HCT116 (cell line): ENCODE measurements at regions not wholly inside any gene's neighbourhood (a gene's known extent, or its start where the extent isn't known, plus 50 kb on each side); places are given as distances from the start of the nearest gene placed in this dataset.

Source experiments
- ATAC-seq: fragments of 200-7000 bp; cut with Tn5 transposase; 2 replicates; pipeline ENCODE4 v1.9.1; 2020; ENCODE audit warnings: mild to moderate bottlenecking, moderate library complexity
- BruUV-seq: library from RNA; stranded (reverse); fragments of 400-500 nt; replicated peaks from 2 replicates; lab custom pipeline; 2021; lab: Mats Ljungman, UMichigan
- CTCF ChIA-PET: fragments of 300-600 bp; sonication (Branson Sonifier 250); formaldehyde crosslinking; loops from one replicate; lab custom pipeline; 2021; ENCODE audit warnings: antibody characterized with exemption; lab: Charles Lee
- POLR2A ChIA-PET: fragments of 300-600, 350-600 bp; sonication (Branson Sonifier 250); formaldehyde crosslinking; loops from one replicate; lab custom pipeline; 2021; ENCODE audit warnings: antibody characterized with exemption; lab: Charles Lee
- RAD21 ChIA-PET, 2 experiments: fragments of 300-600 bp; sonication (Branson Sonifier 250); formaldehyde crosslinking; loops; one replicate each; lab custom pipeline; 2023; ENCODE audit warnings: low total read pairs in 2 of 2; ENCODE audit not compliant: uncharacterized antibody in 2 of 2, unreplicated experiment in 2 of 2, low non-redundant PET in 1 of 2; lab: Charles Lee
- DNase-seq: peaks from one replicate; pipeline ENCODE4 v3.0.0-alpha.2; 2010; ENCODE audit warnings: low read depth, low spot score
- H2AFZ ChIP-seq: fragments of 200-600 bp; shearing (Covaris generic), sonication (generic); 2 replicates; pipeline ENCODE4 v1.6.1; 2017; ENCODE audit warnings: low read depth, mixed run types, mixed read lengths, antibody characterized with exemption, low read length; ENCODE audit not compliant: poor library complexity, severe bottlenecking
- H3K27ac ChIP-seq: 2 replicates; pipeline ENCODE4 v1.5.1; 2012; ENCODE audit warnings: low read depth, low read length
- H3K27me3 ChIP-seq: fragments of 200-600 bp; sonication (generic); 2 replicates; pipeline ENCODE4 v1.6.1; 2016; ENCODE audit warnings: mixed run types, low read length, mixed read lengths; ENCODE audit not compliant: insufficient read depth
- H3K36me3 ChIP-seq, 2 experiments: fragments of 200-500 bp in 1 of 2; fragments of 200-600 bp in 1 of 2; sonication (Bioruptor generic) in 1 of 2; sonication (generic) in 1 of 2; 2 replicates each; pipeline versions ENCODE4 v1.5.1 to v1.6.1; 2014 to 2016; ENCODE audit warnings: low read length in 2 of 2, inconsistent platforms in 1 of 2, mixed read lengths in 1 of 2, mixed run types in 1 of 2; ENCODE audit not compliant: insufficient read depth in 2 of 2, control insufficient read depth in 1 of 2
- H3K4me1 ChIP-seq, 2 experiments: fragments of 200-600 bp in 1 of 2; sonication (generic) in 1 of 2; 2 replicates each; pipeline versions ENCODE4 v1.5.1 to v1.6.1; 2012 to 2017; ENCODE audit warnings: low read length in 2 of 2, inconsistent platforms in 1 of 2, mild to moderate bottlenecking in 1 of 2, mixed read lengths in 1 of 2, mixed run types in 1 of 2, moderate library complexity in 1 of 2; ENCODE audit not compliant: insufficient read depth in 2 of 2, control insufficient read depth in 1 of 2
- H3K4me2 ChIP-seq: fragments of 200-600 bp; sonication (generic); 2 replicates; pipeline ENCODE4 v1.6.1; 2017; ENCODE audit warnings: mixed run types, low read length, mixed read lengths
- H3K4me3 ChIP-seq, 2 experiments: fragments of 200-600 bp in 1 of 2; sonication (generic) in 1 of 2; replicated peaks in 1 of 2; 2 replicates each; pipeline ENCODE4 v1.5.1; 2011 to 2016; ENCODE audit warnings: low read length in 2 of 2, control low read depth in 1 of 2, low read depth in 1 of 2, mild to moderate bottlenecking in 1 of 2, mixed read lengths in 1 of 2, mixed run types in 1 of 2
- H3K79me2 ChIP-seq: fragments of 200-600 bp; sonication (generic); 2 replicates; pipeline ENCODE4 v1.6.1; 2017; ENCODE audit warnings: mild to moderate bottlenecking, mixed run types, low read length, moderate library complexity, mixed read lengths; ENCODE audit not compliant: insufficient read depth
- H3K9ac ChIP-seq: fragments of 200-600 bp; sonication (generic); 2 replicates; pipeline ENCODE4 v1.6.1; 2016; ENCODE audit warnings: low read length, mixed read lengths
- H3K9me2 ChIP-seq: fragments of 200-600 bp; sonication (generic), shearing (Covaris generic); 2 replicates; pipeline ENCODE4 v1.6.1; 2017; ENCODE audit warnings: mixed run types, mild to moderate bottlenecking, moderate library complexity; ENCODE audit not compliant: insufficient read depth
- H3K9me3 ChIP-seq, 2 experiments: fragments of 200-500 bp in 1 of 2; fragments of 200-600 bp in 1 of 2; sonication (Bioruptor generic) in 1 of 2; sonication (generic) in 1 of 2; 2 replicates each; pipeline ENCODE4 v1.6.1; 2014 to 2017; ENCODE audit warnings: low read length in 2 of 2, mixed read lengths in 2 of 2, inconsistent platforms in 1 of 2, low read depth in 1 of 2, mild to moderate bottlenecking in 1 of 2, mixed run types in 1 of 2, moderate library complexity in 1 of 2; ENCODE audit not compliant: control insufficient read depth in 1 of 2, insufficient read depth in 1 of 2
- H4K20me1 ChIP-seq: fragments of 200-600 bp; sonication (generic), shearing (Covaris generic); 2 replicates; pipeline ENCODE4 v1.6.1; 2017; ENCODE audit warnings: mixed run types, mild to moderate bottlenecking, moderate library complexity; ENCODE audit not compliant: insufficient read depth
- ATF3 ChIP-seq: IDR thresholded peaks from 2 replicates; pipeline ENCODE4 v1.6.1; 2012
- CBX3 ChIP-seq: IDR thresholded peaks from 2 replicates; pipeline ENCODE4 v1.6.1; 2012; ENCODE audit warnings: low read depth
- ELF1 ChIP-seq: IDR thresholded peaks from 2 replicates; pipeline ENCODE4 v1.6.1; 2012; ENCODE audit warnings: low read depth, borderline replicate concordance
- EZH2 ChIP-seq: fragments of 200-600 bp; sonication (generic); IDR thresholded peaks from 2 replicates; pipeline ENCODE4 v1.6.1; 2017; ENCODE audit warnings: antibody characterized with exemption, mixed run types
- JUND ChIP-seq: IDR thresholded peaks from 2 replicates; pipeline ENCODE4 v1.6.1; 2012
- REST ChIP-seq: IDR thresholded peaks from 2 replicates; pipeline ENCODE4 v1.6.1; 2012; ENCODE audit warnings: low read depth
- SIN3A ChIP-seq: IDR thresholded peaks from 2 replicates; pipeline ENCODE4 v1.6.1; 2012; ENCODE audit warnings: low read depth
- SRF ChIP-seq: IDR thresholded peaks from 2 replicates; pipeline ENCODE4 v1.6.1; 2012; ENCODE audit warnings: low read depth
- TCF7L2 ChIP-seq: IDR thresholded peaks from 2 replicates; pipeline ENCODE4 v1.7.0; 2011; ENCODE audit warnings: borderline replicate concordance, inconsistent platforms; ENCODE audit not compliant: insufficient read depth, insufficient read length; ENCODE audit errors: extremely low read depth
- ZNF274 ChIP-seq: fragments of 200-500 bp; sonication (Bioruptor generic); IDR thresholded peaks from 2 replicates; pipeline ENCODE4 v1.6.1; 2014; ENCODE audit warnings: mild to moderate bottlenecking, low read depth, low read length, inconsistent platforms
- intact Hi-C: fragments of 100-400 bp; cut with micrococcal nuclease; formaldehyde crosslinking; loops from 2 replicates; pipeline ENCODE4 v1.10.0; 2022

- no peaks in the 10 kb centered on the region for H3K4me1 ChIP-seq
- no peaks in the 10 kb centered on the region for H3K9me2 ChIP-seq
- H3K27me3 ChIP-seq, result peaks cover 34% of the 10 kb centered on the region
- ATAC-seq (no peak), DNase-seq (no peak)
- H2AFZ ChIP-seq, result no peak overlapping the region
- no peaks in the 10 kb centered on the region for H3K9me3 ChIP-seq
- no peaks in the 10 kb centered on the region for H3K79me2 ChIP-seq
- TF ChIP-seq TCF7L2 (no peak), ATF3 (no peak), JUND (no peak), ELF1 (no peak), EZH2 (no peak), SIN3A (no peak), CBX3 (no peak), SRF (no peak), ZNF274 (no peak), REST (no peak)
- H3K9ac ChIP-seq, result no peak overlapping the region
- no peaks in the 10 kb centered on the region for H3K36me3 ChIP-seq
- CTCF ChIA-PET, result no interaction called here
- RAD21 ChIA-PET, result no interaction called here
- intact Hi-C loops, result no loop called here
- no TSS peak for BruUV-seq
- POLR2A ChIA-PET, result no interaction called here
- H3K4me3 ChIP-seq, result no peak overlapping the region
- no peaks in the 10 kb centered on the region for H4K20me1 ChIP-seq
- no peak overlapping the region for H3K27ac ChIP-seq
- H3K4me2 ChIP-seq, result no peak overlapping the region
These were observed 68.7 kb upstream of the CST7 start for GRCh38 chr20:24880356-24880755.
